HepG2 (cell line): ENCODE measurements at regions not wholly inside any gene's neighbourhood (a gene's known extent, or its start where the extent isn't known, plus 50 kb on each side); places are given as distances from the start of the nearest gene placed in this dataset.

Experiments used
- ATAC-seq: fragments of 200-7000 bp; cut with Tn5 transposase; 3 replicates; pipeline ENCODE4 v1.9.1; 2020; ENCODE audit warnings: mild to moderate bottlenecking, moderate library complexity
- BruUV-seq: library from RNA; stranded (reverse); fragments of 400-500 nt; replicated peaks from 2 replicates; lab custom pipeline; 2021; lab: Mats Ljungman, UMichigan
- CTCF ChIA-PET: fragments of 300-600 bp; formaldehyde crosslinking; extraction: SDS; loops from one replicate; lab custom pipeline; 2021; ENCODE audit warnings: low total read pairs, inconsistent platforms, low intra/inter-chr PET ratio; lab: Yijun Ruan, JAX
- POLR2A ChIA-PET: fragments of 350-600 bp; sonication (Branson Sonifier 250); formaldehyde crosslinking; loops from one replicate; lab custom pipeline; 2020; ENCODE audit warnings: antibody characterized with exemption, inconsistent platforms; lab: Yijun Ruan, JAX
- DNase-seq: peaks from one replicate; pipeline ENCODE4 v3.0.0-alpha.2; 2015; ENCODE audit warnings: low spot score
- FAIRE-seq: peaks from 3 replicates; lab custom pipeline; 2011; peaks lifted over from hg19 to GRCh38; lab: Jason Lieb, UNC
- H2AFZ ChIP-seq: one replicate; pipeline ENCODE4 v1.6.1; 2011; ENCODE audit warnings: low read length, inconsistent platforms
- H3K27ac ChIP-seq: fragments of 300-600 bp; 3 replicates; pipeline ENCODE4 v1.8.0; 2011; ENCODE audit warnings: mixed run types, mild to moderate bottlenecking, mixed read lengths, low read length, inconsistent platforms; ENCODE audit not compliant: insufficient read depth; ENCODE audit errors: extremely low read length
- H3K27me3 ChIP-seq, 2 experiments: fragments of 200-600 bp in 1 of 2; 2 replicates in 1 of 2; 3 replicates in 1 of 2; pipeline versions ENCODE4 v1.6.0 to v1.8.0; 2011; ENCODE audit warnings: low read length in 2 of 2, mild to moderate bottlenecking in 2 of 2, moderate library complexity in 2 of 2, inconsistent platforms in 1 of 2; ENCODE audit not compliant: insufficient read depth in 2 of 2, control insufficient read depth in 1 of 2
- H3K36me3 ChIP-seq, 2 experiments: fragments of 200-600 bp in 1 of 2; replicated peaks in 1 of 2; 2 replicates in 1 of 2; 3 replicates in 1 of 2; pipeline versions ENCODE4 v1.5.1 to v1.8.0; 2011; ENCODE audit warnings: low read length in 2 of 2, inconsistent platforms in 1 of 2; ENCODE audit not compliant: insufficient read depth in 2 of 2, control insufficient read depth in 1 of 2
- H3K4me1 ChIP-seq: 2 replicates; pipeline ENCODE4 v1.5.1; 2012; ENCODE audit warnings: low read length, inconsistent platforms; ENCODE audit not compliant: insufficient read depth
- H3K4me2 ChIP-seq: 2 replicates; pipeline ENCODE4 v1.6.0; 2011; ENCODE audit warnings: low read depth, low read length, inconsistent platforms
- H3K4me3 ChIP-seq, 3 experiments: fragments of 200-600 bp in 1 of 3; sonication (generic), shearing (Covaris generic) in 1 of 3; replicated peaks in 1 of 3; 2 replicates each; pipeline ENCODE4 v1.5.1; 2011 to 2016; ENCODE audit warnings: low read length in 3 of 3, inconsistent platforms in 2 of 3, low read depth in 2 of 3, mild to moderate bottlenecking in 2 of 3, control low read depth in 1 of 3, mixed read lengths in 1 of 3; ENCODE audit not compliant: insufficient read depth in 1 of 3
- H3K79me2 ChIP-seq: one replicate; pipeline ENCODE4 v1.6.1; 2011; ENCODE audit warnings: low read length, inconsistent platforms; ENCODE audit not compliant: insufficient read depth
- H3K9ac ChIP-seq: 2 replicates; pipeline ENCODE4 v1.6.0; 2011; ENCODE audit warnings: mild to moderate bottlenecking, low read depth, low read length, inconsistent platforms; ENCODE audit not compliant: insufficient read depth
- H3K9me3 ChIP-seq: 2 replicates; pipeline ENCODE4 v1.5.1; 2012; ENCODE audit warnings: mild to moderate bottlenecking, low read length
- H4K20me1 ChIP-seq: 2 replicates; pipeline ENCODE4 v1.6.0; 2011; ENCODE audit warnings: inconsistent platforms, mild to moderate bottlenecking, low read length, moderate library complexity; ENCODE audit not compliant: insufficient read depth
- AHDC1 ChIP-seq: sonication (generic); formaldehyde crosslinking; IDR thresholded peaks from 2 replicates; pipeline ENCODE4 v1.5.1; 2020; ENCODE audit warnings: mild to moderate bottlenecking, missing genetic modification reagents, borderline replicate concordance
- CREB1 ChIP-seq, 2 experiments: fragments of 450-650 bp in 1 of 2; IDR thresholded peaks; 2 replicates each; pipeline ENCODE4 v1.6.1; 2016 to 2017; ENCODE audit warnings: control low read depth in 1 of 2, mild to moderate bottlenecking in 1 of 2, missing compliant biosample characterization in 1 of 2, missing genetic modification characterization in 1 of 2
- HMG20A ChIP-seq: IDR thresholded peaks from 2 replicates; pipeline ENCODE4 v1.6.1; 2016; ENCODE audit warnings: borderline replicate concordance
- MXD3 ChIP-seq: IDR thresholded peaks from 2 replicates; pipeline ENCODE4 v1.6.1; 2016; ENCODE audit warnings: mild to moderate bottlenecking, missing biosample characterization, missing genetic modification reagents
- PHF21A ChIP-seq: sonication (generic); formaldehyde crosslinking; IDR thresholded peaks from 2 replicates; pipeline ENCODE4 v1.5.0; 2020; ENCODE audit warnings: mild to moderate bottlenecking, missing genetic modification reagents
- TOPORS ChIP-seq: sonication (generic); formaldehyde crosslinking; IDR thresholded peaks from 2 replicates; pipeline ENCODE4 v1.8.0; 2023; ENCODE audit warnings: mild to moderate bottlenecking, missing genetic modification reagents
- ZMYM4 ChIP-seq: sonication (generic); formaldehyde crosslinking; IDR thresholded peaks from 2 replicates; pipeline ENCODE4 v1.8.1; 2023; ENCODE audit warnings: mild to moderate bottlenecking, missing genetic modification reagents
- ZNF263 ChIP-seq: sonication (generic); formaldehyde crosslinking; IDR thresholded peaks from 2 replicates; pipeline ENCODE4 v1.4.0; 2020; ENCODE audit warnings: missing genetic modification reagents
- ZNF660 ChIP-seq: sonication (generic); formaldehyde crosslinking; IDR thresholded peaks from 2 replicates; pipeline ENCODE4 v1.5.1; 2020; ENCODE audit warnings: mild to moderate bottlenecking, low read depth, missing genetic modification reagents, borderline replicate concordance
- ZNF7 ChIP-seq: IDR thresholded peaks from 2 replicates; pipeline ENCODE4 v1.6.1; 2016; ENCODE audit warnings: missing biosample characterization, missing genetic modification reagents
- WGBS: methylation state at CpG from one replicate; pipeline ENCODE4 v1.1.6; 2017; ENCODE audit warnings: low lambda C conversion rate; 5-methylcytosine and 5-hydroxymethylcytosine counted together
- in situ Hi-C: cut with HindIII; loops from 2 replicates; pipeline ENCODE4 v1.10.0; 2017; ENCODE audit warnings: low pct_unique_long_range_greater_than_20kb; ENCODE audit not compliant: extremely low pct_ligation_motif_present
- intact Hi-C: fragments of 100-400 bp; cut with micrococcal nuclease; formaldehyde crosslinking; loops from one replicate; pipeline ENCODE4 v1.10.0; 2022; ENCODE audit not compliant: unreplicated experiment
- TF ChIP-seq, protein P1 (sequence below): sonication (generic); formaldehyde crosslinking; IDR thresholded peaks from 2 replicates; pipeline ENCODE4 v1.5.1; 2020; ENCODE audit warnings: mild to moderate bottlenecking, moderate library complexity, missing genetic modification reagents
- TF ChIP-seq, protein P2 (sequence below): sonication (generic); formaldehyde crosslinking; IDR thresholded peaks from 2 replicates; pipeline ENCODE4 v1.4.0; 2020; ENCODE audit warnings: mild to moderate bottlenecking, missing genetic modification reagents, borderline replicate concordance

- Histone ChIP-seq H3K36me3 (0 out of 5 replicates have a peak, but pooled peaks cover 0 to 1% of the 10 kb centered on the region in 2 experiments), H3K9me3 (no peaks in the 10 kb centered on the region), H2AFZ (no peak overlapping the region), H4K20me1 (no peaks in the 10 kb centered on the region), H3K4me1 (peaks cover 100% of the 10 kb centered on the region), H3K27me3 (no peaks in the 10 kb centered on the region), H3K79me2 (peaks cover 4% of the 10 kb centered on the region), H3K9ac (no peak overlapping the region), H3K27ac (peak overlapping the region; percentile 48), H3K4me2 (peak overlapping the region; percentile 48), H3K4me3 (no peak overlapping the region; a peak in 1 of 6 replicates)
- CTCF ChIA-PET = no interaction called here
- BruUV-seq = no TSS peak
- in situ Hi-C loops (no loop called here), intact Hi-C loops (no loop called here)
- WGBS = 59% methylated on average over 1 of the region's 1 CpG
- POLR2A ChIA-PET = interaction anchor here (1.1 to 1.3 kb wide), 2 partner anchors 66 to 146 kb away, joined by 3 to 4 read pairs; no protein-coding TSS in a partner anchor
- ATAC-seq = peak; percentile 27
- FAIRE-seq = peak; percentile 92
- peak; percentile 68 for DNase-seq
- TF ChIP-seq HMG20A (CRISPR knock-in tag) = no peak; the same call in 1 of the 2 replicates
- TF ChIP-seq CREB1 (IDR thresholded peaks at IDR 0.05) = no peak
- TF ChIP-seq CREB1 (CRISPR knock-in tag; IDR thresholded peaks at IDR 0.05) = 0 out of 2 replicates have a peak, but pooled peaks have one; percentile 48
- TF ChIP-seq MXD3 (CRISPR knock-in tag) = no peak
- no peak for TF ChIP-seq TOPORS (CRISPR knock-in tag)
- TF ChIP-seq, protein P1, sequence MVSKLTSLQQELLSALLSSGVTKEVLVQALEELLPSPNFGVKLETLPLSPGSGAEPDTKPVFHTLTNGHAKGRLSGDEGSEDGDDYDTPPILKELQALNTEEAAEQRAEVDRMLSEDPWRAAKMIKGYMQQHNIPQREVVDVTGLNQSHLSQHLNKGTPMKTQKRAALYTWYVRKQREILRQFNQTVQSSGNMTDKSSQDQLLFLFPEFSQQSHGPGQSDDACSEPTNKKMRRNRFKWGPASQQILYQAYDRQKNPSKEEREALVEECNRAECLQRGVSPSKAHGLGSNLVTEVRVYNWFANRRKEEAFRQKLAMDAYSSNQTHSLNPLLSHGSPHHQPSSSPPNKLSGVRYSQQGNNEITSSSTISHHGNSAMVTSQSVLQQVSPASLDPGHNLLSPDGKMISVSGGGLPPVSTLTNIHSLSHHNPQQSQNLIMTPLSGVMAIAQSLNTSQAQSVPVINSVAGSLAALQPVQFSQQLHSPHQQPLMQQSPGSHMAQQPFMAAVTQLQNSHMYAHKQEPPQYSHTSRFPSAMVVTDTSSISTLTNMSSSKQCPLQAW = no peak
- TF ChIP-seq PHF21A = 0 out of 2 replicates have a peak, but pooled peaks have one; percentile 25
- no peak for TF ChIP-seq ZNF660 (CRISPR knock-in tag)
- peak; percentile 84 for TF ChIP-seq ZMYM4
- no peak for TF ChIP-seq ZNF263 (CRISPR knock-in tag)
- TF ChIP-seq, protein P2, sequence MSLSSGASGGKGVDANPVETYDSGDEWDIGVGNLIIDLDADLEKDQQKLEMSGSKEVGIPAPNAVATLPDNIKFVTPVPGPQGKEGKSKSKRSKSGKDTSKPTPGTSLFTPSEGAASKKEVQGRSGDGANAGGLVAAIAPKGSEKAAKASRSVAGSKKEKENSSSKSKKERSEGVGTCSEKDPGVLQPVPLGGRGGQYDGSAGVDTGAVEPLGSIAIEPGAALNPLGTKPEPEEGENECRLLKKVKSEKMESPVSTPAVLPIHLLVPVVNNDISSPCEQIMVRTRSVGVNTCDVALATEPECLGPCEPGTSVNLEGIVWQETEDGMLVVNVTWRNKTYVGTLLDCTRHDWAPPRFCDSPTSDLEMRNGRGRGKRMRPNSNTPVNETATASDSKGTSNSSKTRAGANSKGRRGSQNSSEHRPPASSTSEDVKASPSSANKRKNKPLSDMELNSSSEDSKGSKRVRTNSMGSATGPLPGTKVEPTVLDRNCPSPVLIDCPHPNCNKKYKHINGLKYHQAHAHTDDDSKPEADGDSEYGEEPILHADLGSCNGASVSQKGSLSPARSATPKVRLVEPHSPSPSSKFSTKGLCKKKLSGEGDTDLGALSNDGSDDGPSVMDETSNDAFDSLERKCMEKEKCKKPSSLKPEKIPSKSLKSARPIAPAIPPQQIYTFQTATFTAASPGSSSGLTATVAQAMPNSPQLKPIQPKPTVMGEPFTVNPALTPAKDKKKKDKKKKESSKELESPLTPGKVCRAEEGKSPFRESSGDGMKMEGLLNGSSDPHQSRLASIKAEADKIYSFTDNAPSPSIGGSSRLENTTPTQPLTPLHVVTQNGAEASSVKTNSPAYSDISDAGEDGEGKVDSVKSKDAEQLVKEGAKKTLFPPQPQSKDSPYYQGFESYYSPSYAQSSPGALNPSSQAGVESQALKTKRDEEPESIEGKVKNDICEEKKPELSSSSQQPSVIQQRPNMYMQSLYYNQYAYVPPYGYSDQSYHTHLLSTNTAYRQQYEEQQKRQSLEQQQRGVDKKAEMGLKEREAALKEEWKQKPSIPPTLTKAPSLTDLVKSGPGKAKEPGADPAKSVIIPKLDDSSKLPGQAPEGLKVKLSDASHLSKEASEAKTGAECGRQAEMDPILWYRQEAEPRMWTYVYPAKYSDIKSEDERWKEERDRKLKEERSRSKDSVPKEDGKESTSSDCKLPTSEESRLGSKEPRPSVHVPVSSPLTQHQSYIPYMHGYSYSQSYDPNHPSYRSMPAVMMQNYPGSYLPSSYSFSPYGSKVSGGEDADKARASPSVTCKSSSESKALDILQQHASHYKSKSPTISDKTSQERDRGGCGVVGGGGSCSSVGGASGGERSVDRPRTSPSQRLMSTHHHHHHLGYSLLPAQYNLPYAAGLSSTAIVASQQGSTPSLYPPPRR (CRISPR knock-in tag) = peak; percentile 55; the same call in 1 of the 2 replicates
- TF ChIP-seq ZNF7 (CRISPR knock-in tag) = peak; percentile 66
- peak; percentile 62; the same call in 1 of the 2 replicates for TF ChIP-seq AHDC1 (CRISPR knock-in tag)
These were observed 146.8 kb upstream of the SLC38A2 start for GRCh38 chr12:46519407-46519806.
